GM12892 (cell line): ENCODE measurements at regions not wholly inside any gene's neighbourhood (a gene's known extent, or its start where the extent isn't known, plus 50 kb on each side); places are given as distances from the start of the nearest gene placed in this dataset.

ENCODE experiments used
- POLR2A ChIP-seq: IDR thresholded peaks from 2 replicates; pipeline ENCODE4 v1.6.1; 2011; ENCODE audit warnings: low read depth, low read length, control low read depth
- POLR2AphosphoS5 ChIP-seq: IDR thresholded peaks from 2 replicates; pipeline ENCODE4 v1.6.1; 2011; ENCODE audit warnings: low read depth, low read length, control low read depth

- TF ChIP-seq POLR2A (no peak), POLR2AphosphoS5 (no peak)
These were observed 209.1 kb upstream of the AUTS2 start for GRCh38 chr7:69389216-69389615.
